ENCODE measurements at regions not wholly inside any gene's neighbourhood (a gene's known extent, or its start where the extent isn't known, plus 50 kb on each side); places are given as distances from the start of the nearest gene placed in this dataset.

DNA sequence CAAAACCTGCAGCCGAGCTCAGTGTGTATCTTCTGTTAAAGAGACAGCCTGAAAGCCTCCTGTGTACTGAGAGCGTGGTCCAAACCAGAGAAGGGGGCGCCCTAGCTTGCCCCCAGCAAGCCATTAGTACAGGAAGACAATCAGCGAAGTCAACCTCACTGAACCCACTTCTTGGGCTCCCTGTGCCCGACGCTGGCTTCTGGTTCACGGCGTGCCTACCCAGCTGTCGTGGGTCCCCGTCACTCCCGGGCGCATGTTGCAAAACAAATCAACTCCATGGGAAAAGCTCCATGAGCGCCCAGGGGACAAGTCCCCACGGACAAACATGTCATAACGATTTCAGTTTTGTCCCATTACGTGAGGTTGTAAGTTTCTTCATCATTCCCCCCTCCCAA is 326.9 kb downstream of the SH3GL2 start:
- H3K9me3 ChIP-seq: no peaks in the 10 kb centered on the region
- TF ChIP-seq, protein P1, sequence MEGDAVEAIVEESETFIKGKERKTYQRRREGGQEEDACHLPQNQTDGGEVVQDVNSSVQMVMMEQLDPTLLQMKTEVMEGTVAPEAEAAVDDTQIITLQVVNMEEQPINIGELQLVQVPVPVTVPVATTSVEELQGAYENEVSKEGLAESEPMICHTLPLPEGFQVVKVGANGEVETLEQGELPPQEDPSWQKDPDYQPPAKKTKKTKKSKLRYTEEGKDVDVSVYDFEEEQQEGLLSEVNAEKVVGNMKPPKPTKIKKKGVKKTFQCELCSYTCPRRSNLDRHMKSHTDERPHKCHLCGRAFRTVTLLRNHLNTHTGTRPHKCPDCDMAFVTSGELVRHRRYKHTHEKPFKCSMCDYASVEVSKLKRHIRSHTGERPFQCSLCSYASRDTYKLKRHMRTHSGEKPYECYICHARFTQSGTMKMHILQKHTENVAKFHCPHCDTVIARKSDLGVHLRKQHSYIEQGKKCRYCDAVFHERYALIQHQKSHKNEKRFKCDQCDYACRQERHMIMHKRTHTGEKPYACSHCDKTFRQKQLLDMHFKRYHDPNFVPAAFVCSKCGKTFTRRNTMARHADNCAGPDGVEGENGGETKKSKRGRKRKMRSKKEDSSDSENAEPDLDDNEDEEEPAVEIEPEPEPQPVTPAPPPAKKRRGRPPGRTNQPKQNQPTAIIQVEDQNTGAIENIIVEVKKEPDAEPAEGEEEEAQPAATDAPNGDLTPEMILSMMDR (IDR thresholded peaks at IDR 0.05; ENCODE audit: insufficient read depth in 1 of 2, low read depth in 1 of 2, low read length in 1 of 2, severe bottlenecking in 1 of 2, unreplicated experiment in 1 of 2): no peak
- H3K4me3 ChIP-seq (ENCODE audit: low read depth, low read length): no peak overlapping the region
- intact Hi-C loops (cut with micrococcal nuclease; ENCODE audit: unreplicated experiment): no loop called here
- Mint-ChIP-seq H3K27ac (ENCODE audit: unreplicated experiment) (no peak overlapping the region), H3K36me3 (ENCODE audit: insufficient read depth, unreplicated experiment) (no peaks in the 10 kb centered on the region), H3K27me3 (ENCODE audit: insufficient read depth, unreplicated experiment) (peaks cover 17% of the 10 kb centered on the region), H3K4me3 (ENCODE audit: unreplicated experiment) (no peak overlapping the region), H3K9me3 (ENCODE audit: unreplicated experiment) (no peaks in the 10 kb centered on the region), H3K4me1 (ENCODE audit: low read depth, unreplicated experiment) (no peaks in the 10 kb centered on the region)
- no TSS peak for BruUV-seq (replicated peaks)
- CTCF ChIA-PET: no interaction called here
- POLR2A ChIA-PET: no interaction called here
- H3K4me1 ChIP-seq: no peaks in the 10 kb centered on the region
- H3K36me3 ChIP-seq (ENCODE audit: control insufficient read depth, insufficient read depth, low read length): no peaks in the 10 kb centered on the region
- no peaks in the 10 kb centered on the region for H3K27me3 ChIP-seq (replicated peaks; ENCODE audit: control insufficient read depth, insufficient read depth, low read length)
- no peak for DNase-seq

DNA sequence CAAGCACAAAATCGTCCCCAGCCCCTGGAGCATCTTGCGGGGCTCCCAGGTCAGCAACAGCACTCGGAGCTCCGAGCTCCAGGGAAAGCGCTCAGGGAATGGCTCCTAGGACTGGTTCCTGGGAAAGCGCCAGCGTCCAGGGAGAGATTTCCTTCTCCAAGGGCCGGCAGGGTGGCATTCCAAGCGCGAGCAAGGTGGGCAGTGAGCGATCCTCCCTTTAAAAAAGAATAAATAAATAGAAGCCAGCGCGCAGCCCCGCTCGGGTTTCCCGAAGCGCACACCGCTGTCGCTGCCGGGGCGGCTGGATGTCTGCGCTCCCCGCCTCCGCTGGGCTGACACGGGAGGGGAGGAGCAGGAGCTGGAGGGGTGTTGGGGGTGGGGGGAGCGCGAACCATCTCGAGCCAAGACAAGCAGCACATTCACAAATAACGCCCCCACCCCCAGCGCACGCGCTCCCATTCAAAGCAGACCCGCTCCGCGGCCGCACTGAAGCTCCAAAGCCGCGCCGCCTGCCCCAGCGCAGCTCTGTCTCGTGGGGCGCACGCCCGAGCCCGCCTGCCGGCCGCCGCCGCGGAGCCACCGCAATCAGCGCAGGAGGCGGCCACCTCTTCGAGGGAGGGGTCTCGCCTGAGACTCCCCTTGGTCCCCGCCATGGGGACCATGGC is 327.4 kb downstream of the SH3GL2 start:
- ChIA-PET CTCF (no interaction called here), POLR2A (no interaction called here)
- DNase-seq: no peak
- H3K27ac Mint-ChIP-seq (ENCODE audit: unreplicated experiment): no peak overlapping the region
- no peaks in the 10 kb centered on the region for H3K4me1 Mint-ChIP-seq (ENCODE audit: low read depth, unreplicated experiment)
- Histone ChIP-seq H3K27me3 (replicated peaks; ENCODE audit: control insufficient read depth, insufficient read depth, low read length) (no peaks in the 10 kb centered on the region), H3K9me3 (no peaks in the 10 kb centered on the region), H3K4me1 (no peaks in the 10 kb centered on the region), H3K4me3 (ENCODE audit: low read depth, low read length) (no peak overlapping the region), H3K36me3 (ENCODE audit: control insufficient read depth, insufficient read depth, low read length) (no peaks in the 10 kb centered on the region)
- peaks cover 17% of the 10 kb centered on the region for H3K27me3 Mint-ChIP-seq (ENCODE audit: insufficient read depth, unreplicated experiment)
- H3K36me3 Mint-ChIP-seq (ENCODE audit: insufficient read depth, unreplicated experiment): no peaks in the 10 kb centered on the region
- BruUV-seq (replicated peaks): no TSS peak
- TF ChIP-seq, protein P1 (IDR thresholded peaks at IDR 0.05; ENCODE audit: insufficient read depth in 1 of 2, low read depth in 1 of 2, low read length in 1 of 2, severe bottlenecking in 1 of 2, unreplicated experiment in 1 of 2): no peak
- intact Hi-C loops (cut with micrococcal nuclease; ENCODE audit: unreplicated experiment): no loop called here
- H3K9me3 Mint-ChIP-seq (ENCODE audit: unreplicated experiment): no peaks in the 10 kb centered on the region
- no peak overlapping the region for H3K4me3 Mint-ChIP-seq (ENCODE audit: unreplicated experiment)

DNA sequence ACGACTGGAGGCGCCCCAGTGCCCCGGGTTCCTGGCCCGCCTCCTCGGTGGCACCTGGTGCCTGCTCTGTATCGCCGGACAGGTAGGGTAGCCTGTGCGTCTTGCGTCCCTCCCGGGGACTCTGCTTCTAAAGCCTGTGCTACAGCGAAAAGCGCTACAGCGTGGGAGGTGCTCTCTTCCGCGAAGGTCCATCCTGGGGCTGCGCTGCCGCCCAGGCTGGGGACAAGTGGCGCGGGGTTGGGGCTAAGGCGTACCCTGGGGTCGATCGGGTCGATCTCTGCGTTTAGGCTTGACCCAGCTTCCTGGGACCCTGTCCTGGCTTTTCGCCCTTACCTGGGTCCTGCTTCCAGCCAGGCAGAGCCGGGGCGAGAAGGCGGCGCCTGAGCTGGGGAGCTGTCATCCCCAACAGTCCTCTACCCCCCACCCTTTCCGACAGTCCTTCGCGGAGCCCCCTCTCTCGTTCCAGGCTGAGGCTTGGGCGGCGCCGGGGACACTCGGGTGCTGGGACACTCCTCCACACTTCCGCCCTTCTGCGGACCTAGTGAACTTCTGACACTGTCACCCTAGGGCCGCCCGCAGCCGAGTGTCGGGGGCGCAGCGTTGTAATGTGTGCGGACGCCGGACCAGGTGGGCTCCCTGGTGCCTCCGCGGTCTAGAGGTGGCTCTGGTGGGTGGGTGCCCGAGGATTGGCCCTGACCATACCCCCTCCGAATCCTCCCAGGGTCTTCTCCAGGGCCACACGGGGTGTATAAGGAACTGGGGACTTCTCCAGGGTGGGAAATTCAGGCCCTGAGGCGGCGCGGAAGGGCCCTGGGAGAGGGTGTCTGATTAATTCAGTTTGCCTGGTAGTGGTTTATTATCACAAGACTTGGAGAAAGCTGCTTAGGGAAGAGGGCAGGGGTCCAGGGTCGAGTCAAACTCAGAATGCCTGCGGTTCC is 328.2 kb downstream of the SH3GL2 start:
- BruUV-seq (replicated peaks): no TSS peak
- intact Hi-C loops (cut with micrococcal nuclease; ENCODE audit: unreplicated experiment): no loop called here
- Histone ChIP-seq H3K27me3 (replicated peaks; ENCODE audit: control insufficient read depth, insufficient read depth, low read length) (no peaks in the 10 kb centered on the region), H3K4me3 (ENCODE audit: low read depth, low read length) (no peak overlapping the region), H3K36me3 (ENCODE audit: control insufficient read depth, insufficient read depth, low read length) (no peaks in the 10 kb centered on the region), H3K4me1 (no peaks in the 10 kb centered on the region), H3K9me3 (no peaks in the 10 kb centered on the region)
- H3K9me3 Mint-ChIP-seq (ENCODE audit: unreplicated experiment): no peaks in the 10 kb centered on the region
- H3K36me3 Mint-ChIP-seq (ENCODE audit: insufficient read depth, unreplicated experiment): no peaks in the 10 kb centered on the region
- H3K4me3 Mint-ChIP-seq (ENCODE audit: unreplicated experiment): no peak overlapping the region
- CTCF ChIA-PET: no interaction called here
- H3K27ac Mint-ChIP-seq (ENCODE audit: unreplicated experiment): no peak overlapping the region
- no peak for DNase-seq
- POLR2A ChIA-PET: no interaction called here
- H3K27me3 Mint-ChIP-seq (ENCODE audit: insufficient read depth, unreplicated experiment): peaks cover 17% of the 10 kb centered on the region
- H3K4me1 Mint-ChIP-seq (ENCODE audit: low read depth, unreplicated experiment): no peaks in the 10 kb centered on the region
- TF ChIP-seq, protein P1 (IDR thresholded peaks at IDR 0.05; ENCODE audit: insufficient read depth in 1 of 2, low read depth in 1 of 2, low read length in 1 of 2, severe bottlenecking in 1 of 2, unreplicated experiment in 1 of 2): no peak
